ENCODE measurements at regions not wholly inside any gene's neighbourhood (a gene's known extent, or its start where the extent isn't known, plus 50 kb on each side); places are given as distances from the start of the nearest gene placed in this dataset.

- TF ChIP-seq CTCF (IDR thresholded peaks at IDR 0.05): no peak
- TF ChIP-seq EP300 (IDR thresholded peaks at IDR 0.05): no peak
- TF ChIP-seq POLR2A (IDR thresholded peaks at IDR 0.05): no peak
Observed at GRCh38 chr15:70241561-70242320, 144.0 kb upstream of the TLE3 start.
